ENCODE measurements at regions not wholly inside any gene's neighbourhood (a gene's known extent, or its start where the extent isn't known, plus 50 kb on each side); places are given as distances from the start of the nearest gene placed in this dataset.

DNA sequence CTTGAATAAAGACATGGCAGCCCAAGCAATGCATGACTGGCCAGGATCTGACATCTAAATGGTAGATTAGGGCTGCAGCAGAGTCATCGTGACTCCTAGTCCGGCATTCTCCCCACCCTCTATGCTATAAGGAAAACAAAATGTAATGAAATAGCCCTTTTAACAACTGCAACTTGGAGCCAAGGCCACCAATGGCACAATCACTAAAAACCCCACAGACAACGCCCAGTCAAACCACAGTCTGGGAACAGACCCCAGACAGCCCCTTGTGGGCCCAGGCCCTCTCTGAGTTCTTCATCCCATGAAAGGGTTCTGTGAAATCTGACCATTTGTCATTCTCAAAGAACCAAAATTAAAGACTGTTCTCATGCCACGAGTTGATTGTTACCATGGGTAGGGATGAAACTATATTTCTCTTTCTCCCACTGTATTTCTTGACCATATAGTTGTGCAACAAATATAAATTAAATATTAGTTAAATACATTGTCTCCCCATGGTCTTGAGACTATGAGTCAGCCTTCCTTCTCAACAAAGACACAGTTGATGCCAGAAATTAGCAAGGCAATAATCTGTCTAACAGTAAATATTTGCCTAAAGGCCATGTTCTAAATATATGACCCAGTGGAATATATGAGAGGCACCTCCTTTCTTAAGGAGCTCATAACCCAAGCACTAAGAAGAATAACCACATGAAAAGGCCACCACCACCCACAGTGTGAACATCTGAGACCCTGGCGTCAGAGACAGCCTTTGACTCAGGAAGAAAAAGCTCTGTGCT, 85.6 kb upstream of the SSTR4 start:
- no peaks in the 10 kb centered on the region for H3K27me3 ChIP-seq (ENCODE audit: control insufficient read depth in 4 of 4, insufficient read depth in 4 of 4, low read length in 3 of 4)
- H3K36me3 ChIP-seq (ENCODE audit: control insufficient read depth in 4 of 4, insufficient read depth in 3 of 4, low read depth in 1 of 4, low read length in 3 of 4), result no peaks in the 10 kb centered on the region
- H3K4me3 ChIP-seq (ENCODE audit: low read depth in 1 of 3, low read length in 3 of 3), result no peak overlapping the region
- TF ChIP-seq FOXA1 (IDR thresholded peaks at IDR 0.05), result no peak
- no peak for TF ChIP-seq TAF1 (conservative IDR thresholded peaks at IDR 0.05)
- TF ChIP-seq RXRA (IDR thresholded peaks at IDR 0.05), result no peak
- TF ChIP-seq GABPA (IDR thresholded peaks at IDR 0.05 in 1 of 2, conservative IDR thresholded peaks at IDR 0.05 in 1 of 2), result no peak
- no peak for TF ChIP-seq RAD21 (IDR thresholded peaks at IDR 0.05)
- no peak for TF ChIP-seq EGR1 (IDR thresholded peaks at IDR 0.05; ENCODE audit: low read depth in 2 of 2)
- TF ChIP-seq MAX (IDR thresholded peaks at IDR 0.05), result no peak
- no peak for TF ChIP-seq CTCF (IDR thresholded peaks at IDR 0.05; ENCODE audit: low read depth, low read length, missing input control)
- no peak for TF ChIP-seq HNF4A (conservative IDR thresholded peaks at IDR 0.05)
- TF ChIP-seq FOXA2 (IDR thresholded peaks at IDR 0.05), result no peak
- TF ChIP-seq YY1 (IDR thresholded peaks at IDR 0.05), result no peak
- no peak for TF ChIP-seq HNF4G (IDR thresholded peaks at IDR 0.05)
- TF ChIP-seq, protein P1, sequence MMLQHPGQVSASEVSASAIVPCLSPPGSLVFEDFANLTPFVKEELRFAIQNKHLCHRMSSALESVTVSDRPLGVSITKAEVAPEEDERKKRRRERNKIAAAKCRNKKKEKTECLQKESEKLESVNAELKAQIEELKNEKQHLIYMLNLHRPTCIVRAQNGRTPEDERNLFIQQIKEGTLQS (IDR thresholded peaks at IDR 0.05), result no peak
- TF ChIP-seq, protein P2, sequence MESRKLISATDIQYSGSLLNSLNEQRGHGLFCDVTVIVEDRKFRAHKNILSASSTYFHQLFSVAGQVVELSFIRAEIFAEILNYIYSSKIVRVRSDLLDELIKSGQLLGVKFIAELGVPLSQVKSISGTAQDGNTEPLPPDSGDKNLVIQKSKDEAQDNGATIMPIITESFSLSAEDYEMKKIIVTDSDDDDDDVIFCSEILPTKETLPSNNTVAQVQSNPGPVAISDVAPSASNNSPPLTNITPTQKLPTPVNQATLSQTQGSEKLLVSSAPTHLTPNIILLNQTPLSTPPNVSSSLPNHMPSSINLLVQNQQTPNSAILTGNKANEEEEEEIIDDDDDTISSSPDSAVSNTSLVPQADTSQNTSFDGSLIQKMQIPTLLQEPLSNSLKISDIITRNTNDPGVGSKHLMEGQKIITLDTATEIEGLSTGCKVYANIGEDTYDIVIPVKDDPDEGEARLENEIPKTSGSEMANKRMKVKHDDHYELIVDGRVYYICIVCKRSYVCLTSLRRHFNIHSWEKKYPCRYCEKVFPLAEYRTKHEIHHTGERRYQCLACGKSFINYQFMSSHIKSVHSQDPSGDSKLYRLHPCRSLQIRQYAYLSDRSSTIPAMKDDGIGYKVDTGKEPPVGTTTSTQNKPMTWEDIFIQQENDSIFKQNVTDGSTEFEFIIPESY (IDR thresholded peaks at IDR 0.05), result no peak
- no peak for TF ChIP-seq SP1 (IDR thresholded peaks at IDR 0.05)
- DNase-seq (ENCODE audit: low spot score), result no peak
- no peak overlapping the region for H3K27ac ChIP-seq (ENCODE audit: low read depth in 1 of 2, low read length in 2 of 2)
- H3K4me1 ChIP-seq (ENCODE audit: control insufficient read depth in 4 of 4, insufficient read depth in 4 of 4, low read length in 3 of 4), result no peaks in the 10 kb centered on the region
- H3K9ac ChIP-seq (ENCODE audit: low read depth in 1 of 2, low read length in 2 of 2), result no peak overlapping the region
- 64% methylated on average over 5 of the region's 5 CpGs for WGBS
- no peaks in the 10 kb centered on the region for H3K9me3 ChIP-seq (ENCODE audit: control insufficient read depth in 4 of 4, low read length in 3 of 4)

DNA sequence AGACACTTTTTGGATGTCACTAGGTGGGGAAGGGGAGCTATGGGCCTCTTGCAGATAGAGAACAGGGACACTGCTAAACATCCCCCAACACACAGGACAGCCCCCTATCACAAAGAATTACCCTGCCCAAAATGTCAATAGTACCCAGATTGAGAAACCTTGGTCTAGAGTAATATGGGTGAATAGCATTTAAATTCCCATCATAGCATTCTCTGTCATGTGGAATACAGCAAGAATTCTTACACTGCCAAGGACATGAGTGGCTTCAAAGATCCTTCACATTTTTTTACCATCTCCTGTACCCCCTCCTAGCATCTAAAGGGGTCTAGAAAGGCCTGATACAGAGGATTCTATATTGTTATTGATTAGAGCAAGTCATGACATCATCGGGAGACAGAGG, 83.1 kb upstream of the SSTR4 start:
- DNase-seq (ENCODE audit: low spot score), result no peak
- no peak overlapping the region for H3K4me3 ChIP-seq (ENCODE audit: low read depth in 1 of 3, low read length in 3 of 3)
- no peak overlapping the region for H3K9ac ChIP-seq (ENCODE audit: low read depth in 1 of 2, low read length in 2 of 2)
- H3K4me1 ChIP-seq (ENCODE audit: control insufficient read depth in 4 of 4, insufficient read depth in 4 of 4, low read length in 3 of 4), result no peaks in the 10 kb centered on the region
- WGBS, result 85% methylated on average over 1 of the region's 1 CpG
- H3K36me3 ChIP-seq (ENCODE audit: control insufficient read depth in 4 of 4, insufficient read depth in 3 of 4, low read depth in 1 of 4, low read length in 3 of 4), result no peaks in the 10 kb centered on the region
- no peak overlapping the region for H3K27ac ChIP-seq (ENCODE audit: low read depth in 1 of 2, low read length in 2 of 2)
- H3K27me3 ChIP-seq (ENCODE audit: control insufficient read depth in 4 of 4, insufficient read depth in 4 of 4, low read length in 3 of 4), result no peaks in the 10 kb centered on the region
- H3K9me3 ChIP-seq (ENCODE audit: control insufficient read depth in 4 of 4, low read length in 3 of 4), result no peaks in the 10 kb centered on the region
- TF ChIP-seq TAF1 (conservative IDR thresholded peaks at IDR 0.05) (no peak), MAX (IDR thresholded peaks at IDR 0.05) (no peak), FOXA2 (IDR thresholded peaks at IDR 0.05) (no peak), FOXA1 (IDR thresholded peaks at IDR 0.05) (no peak), RAD21 (IDR thresholded peaks at IDR 0.05) (no peak), CTCF (IDR thresholded peaks at IDR 0.05; ENCODE audit: low read depth, low read length, missing input control) (no peak), JUND (IDR thresholded peaks at IDR 0.05) (no peak), NR2F2 (IDR thresholded peaks at IDR 0.05) (no peak), SP1 (IDR thresholded peaks at IDR 0.05) (no peak)
- TF ChIP-seq, protein P3, sequence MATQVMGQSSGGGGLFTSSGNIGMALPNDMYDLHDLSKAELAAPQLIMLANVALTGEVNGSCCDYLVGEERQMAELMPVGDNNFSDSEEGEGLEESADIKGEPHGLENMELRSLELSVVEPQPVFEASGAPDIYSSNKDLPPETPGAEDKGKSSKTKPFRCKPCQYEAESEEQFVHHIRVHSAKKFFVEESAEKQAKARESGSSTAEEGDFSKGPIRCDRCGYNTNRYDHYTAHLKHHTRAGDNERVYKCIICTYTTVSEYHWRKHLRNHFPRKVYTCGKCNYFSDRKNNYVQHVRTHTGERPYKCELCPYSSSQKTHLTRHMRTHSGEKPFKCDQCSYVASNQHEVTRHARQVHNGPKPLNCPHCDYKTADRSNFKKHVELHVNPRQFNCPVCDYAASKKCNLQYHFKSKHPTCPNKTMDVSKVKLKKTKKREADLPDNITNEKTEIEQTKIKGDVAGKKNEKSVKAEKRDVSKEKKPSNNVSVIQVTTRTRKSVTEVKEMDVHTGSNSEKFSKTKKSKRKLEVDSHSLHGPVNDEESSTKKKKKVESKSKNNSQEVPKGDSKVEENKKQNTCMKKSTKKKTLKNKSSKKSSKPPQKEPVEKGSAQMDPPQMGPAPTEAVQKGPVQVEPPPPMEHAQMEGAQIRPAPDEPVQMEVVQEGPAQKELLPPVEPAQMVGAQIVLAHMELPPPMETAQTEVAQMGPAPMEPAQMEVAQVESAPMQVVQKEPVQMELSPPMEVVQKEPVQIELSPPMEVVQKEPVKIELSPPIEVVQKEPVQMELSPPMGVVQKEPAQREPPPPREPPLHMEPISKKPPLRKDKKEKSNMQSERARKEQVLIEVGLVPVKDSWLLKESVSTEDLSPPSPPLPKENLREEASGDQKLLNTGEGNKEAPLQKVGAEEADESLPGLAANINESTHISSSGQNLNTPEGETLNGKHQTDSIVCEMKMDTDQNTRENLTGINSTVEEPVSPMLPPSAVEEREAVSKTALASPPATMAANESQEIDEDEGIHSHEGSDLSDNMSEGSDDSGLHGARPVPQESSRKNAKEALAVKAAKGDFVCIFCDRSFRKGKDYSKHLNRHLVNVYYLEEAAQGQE (IDR thresholded peaks at IDR 0.05), result no peak
- TF ChIP-seq, protein P2 (IDR thresholded peaks at IDR 0.05), result no peak
- TF ChIP-seq, protein P1 (IDR thresholded peaks at IDR 0.05), result no peak
